GM10266 (cell line): ENCODE measurements at regions not wholly inside any gene's neighbourhood (a gene's known extent, or its start where the extent isn't known, plus 50 kb on each side); places are given as distances from the start of the nearest gene placed in this dataset.

Source experiments
- DNase-seq: peaks from one replicate; pipeline ENCODE4 v3.0.0; 2012; ENCODE audit errors: extremely low spot score
- CTCF ChIP-seq: IDR thresholded peaks from 2 replicates; pipeline ENCODE4 v1.5.1; 2012; ENCODE audit warnings: mild to moderate bottlenecking, low read depth; ENCODE audit not compliant: control insufficient read depth, insufficient read depth; ENCODE audit errors: missing control alignments

- DNase-seq = no peak
- TF ChIP-seq CTCF = no peak
These were observed 223.1 kb upstream of the TSHZ3 start for GRCh38 chr19:31572102-31572975.

- no peak for TF ChIP-seq CTCF
- no peak for DNase-seq
These were observed 223.7 kb upstream of the TSHZ3 start for GRCh38 chr19:31572976-31573298.

GRCh38 chr19:31574251-31574973 lies 225.2 kb upstream of the TSHZ3 start:
- TF ChIP-seq CTCF = no peak
- no peak for DNase-seq

- TF ChIP-seq CTCF = no peak
- no peak for DNase-seq
These were observed 226.7 kb upstream of the TSHZ3 start for GRCh38 chr19:31575846-31576335.

GRCh38 chr19:31578326-31578725 lies 229.1 kb upstream of the TSHZ3 start:
- DNase-seq = no peak
- no peak for TF ChIP-seq CTCF

GRCh38 chr19:31583148-31583547 lies 233.9 kb upstream of the TSHZ3 start:
- DNase-seq = no peak
- no peak for TF ChIP-seq CTCF

GRCh38 chr19:31586282-31586681 lies 237.0 kb upstream of the TSHZ3 start:
- no peak for TF ChIP-seq CTCF
- no peak for DNase-seq
